GM12874 (cell line): ENCODE measurements at regions not wholly inside any gene's neighbourhood (a gene's known extent, or its start where the extent isn't known, plus 50 kb on each side); places are given as distances from the start of the nearest gene placed in this dataset.

Experiments
- CTCF ChIP-seq: IDR thresholded peaks from 2 replicates; pipeline ENCODE4 v1.5.1; 2011; ENCODE audit warnings: low read depth, mild to moderate bottlenecking, control low read depth, low read length, moderate library complexity; ENCODE audit not compliant: insufficient read depth

DNA sequence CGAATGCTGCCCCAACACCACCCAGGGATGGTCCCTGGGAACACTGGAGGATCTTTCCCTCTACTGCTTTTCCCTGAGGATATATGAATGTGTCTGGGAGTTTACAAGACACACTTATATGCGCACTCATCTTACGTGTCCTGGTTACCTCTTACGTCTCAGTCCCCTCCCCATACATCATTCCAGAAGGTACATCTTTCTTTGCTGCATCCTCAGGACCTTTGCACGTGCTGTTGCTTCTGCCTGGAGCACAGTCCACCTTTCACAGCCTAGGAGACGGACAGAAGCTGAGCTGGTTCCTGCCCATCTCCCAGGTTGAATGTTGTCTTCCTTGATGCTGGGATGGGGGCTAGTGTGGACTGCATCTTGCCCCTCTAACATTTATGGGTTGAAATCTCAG lies 153.0 kb upstream of the FOXF1 start:
- TF ChIP-seq CTCF = no peak

DNA sequence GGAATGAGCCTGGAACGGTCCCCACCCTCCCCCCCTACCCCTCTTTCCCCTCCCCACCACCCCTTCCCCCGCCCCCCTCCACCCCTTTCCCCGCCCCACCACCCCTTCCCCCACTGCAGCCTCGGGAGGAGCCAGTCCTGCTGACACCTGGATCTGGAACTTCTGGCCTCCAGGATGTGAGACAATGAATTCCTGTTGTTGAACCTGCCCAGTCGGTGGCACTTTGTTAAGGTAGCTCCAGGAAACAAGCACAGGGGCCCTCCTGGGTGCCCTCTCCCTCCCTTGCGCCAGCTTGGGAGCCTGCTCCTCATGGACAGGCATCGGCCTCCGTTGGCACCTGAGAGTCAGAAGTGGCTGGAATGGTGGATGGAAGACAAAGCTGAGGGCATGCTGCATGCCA lies 152.4 kb upstream of the FOXF1 start:
- no peak for TF ChIP-seq CTCF

DNA sequence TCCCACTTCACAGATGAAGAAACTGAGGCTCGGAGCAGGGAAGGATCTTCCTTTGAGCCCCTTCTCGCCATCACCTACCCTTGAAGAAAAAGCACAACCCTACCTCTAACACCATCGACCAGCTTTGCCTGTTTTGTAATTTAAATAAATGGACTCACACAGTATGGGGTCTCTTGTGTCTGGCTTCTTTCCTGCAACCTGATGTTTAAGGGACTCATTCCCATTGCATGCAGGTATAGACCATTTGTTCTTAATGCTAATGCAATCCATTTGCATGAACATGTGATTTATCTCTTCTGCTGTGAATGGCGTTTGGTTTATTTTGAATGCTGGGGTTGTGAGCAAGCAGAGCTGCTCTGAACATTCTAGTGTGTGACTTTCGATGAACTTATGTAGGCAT lies 150.8 kb upstream of the FOXF1 start:
- no peak for TF ChIP-seq CTCF

DNA sequence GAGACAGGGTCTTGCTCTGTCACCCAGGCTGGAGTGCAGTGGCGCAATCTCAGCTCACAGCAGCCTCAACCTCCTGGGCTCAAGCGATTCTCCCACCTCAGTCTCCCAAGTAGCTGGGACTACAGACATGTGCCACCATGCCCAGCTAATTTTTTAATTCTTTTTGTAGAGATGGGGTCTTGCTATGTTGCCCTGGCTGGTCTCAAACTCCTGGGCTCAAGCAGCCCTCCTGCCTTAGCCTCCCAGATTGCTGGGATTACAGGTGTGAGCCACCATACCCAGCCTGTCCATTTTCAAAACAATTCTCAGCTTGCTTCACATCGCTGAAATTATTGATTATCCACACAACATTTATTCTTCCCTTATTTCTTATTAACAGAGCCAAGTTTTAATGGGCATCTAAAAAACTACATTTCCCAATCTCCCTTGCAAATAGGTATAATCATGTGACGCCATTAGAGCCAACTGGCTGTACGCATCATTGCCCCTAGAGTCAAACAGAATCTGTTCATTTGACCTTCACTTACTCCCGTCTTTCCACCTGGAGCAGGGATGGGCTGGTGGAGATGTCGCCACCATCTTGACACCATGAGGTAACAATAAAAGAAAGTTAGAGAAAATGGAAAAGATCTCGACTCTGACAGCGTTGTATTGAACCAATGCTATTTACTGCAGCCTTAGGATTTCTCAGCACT lies 148.0 kb upstream of the FOXF1 start:
- TF ChIP-seq CTCF = no peak

DNA sequence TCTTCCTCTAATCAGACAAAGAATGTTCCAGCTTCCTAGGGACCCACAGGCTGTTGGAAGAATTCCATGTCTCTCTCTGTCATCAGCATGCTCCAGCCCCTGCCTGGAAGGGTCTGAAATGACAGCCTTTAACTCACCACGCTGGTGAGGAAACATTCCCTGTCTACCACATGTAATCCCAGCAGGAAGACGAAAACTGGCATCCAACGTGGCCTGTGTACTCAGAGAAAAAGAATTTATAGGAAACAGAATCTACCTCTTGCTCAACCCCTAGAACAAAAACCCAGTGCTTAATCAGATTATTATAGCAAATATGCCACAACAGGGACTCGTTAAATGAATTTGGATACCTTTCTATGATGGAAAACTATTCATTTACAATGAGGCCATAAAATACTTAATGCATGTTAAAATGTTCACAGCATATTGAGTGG lies 147.3 kb upstream of the FOXF1 start:
- TF ChIP-seq CTCF = no peak

DNA sequence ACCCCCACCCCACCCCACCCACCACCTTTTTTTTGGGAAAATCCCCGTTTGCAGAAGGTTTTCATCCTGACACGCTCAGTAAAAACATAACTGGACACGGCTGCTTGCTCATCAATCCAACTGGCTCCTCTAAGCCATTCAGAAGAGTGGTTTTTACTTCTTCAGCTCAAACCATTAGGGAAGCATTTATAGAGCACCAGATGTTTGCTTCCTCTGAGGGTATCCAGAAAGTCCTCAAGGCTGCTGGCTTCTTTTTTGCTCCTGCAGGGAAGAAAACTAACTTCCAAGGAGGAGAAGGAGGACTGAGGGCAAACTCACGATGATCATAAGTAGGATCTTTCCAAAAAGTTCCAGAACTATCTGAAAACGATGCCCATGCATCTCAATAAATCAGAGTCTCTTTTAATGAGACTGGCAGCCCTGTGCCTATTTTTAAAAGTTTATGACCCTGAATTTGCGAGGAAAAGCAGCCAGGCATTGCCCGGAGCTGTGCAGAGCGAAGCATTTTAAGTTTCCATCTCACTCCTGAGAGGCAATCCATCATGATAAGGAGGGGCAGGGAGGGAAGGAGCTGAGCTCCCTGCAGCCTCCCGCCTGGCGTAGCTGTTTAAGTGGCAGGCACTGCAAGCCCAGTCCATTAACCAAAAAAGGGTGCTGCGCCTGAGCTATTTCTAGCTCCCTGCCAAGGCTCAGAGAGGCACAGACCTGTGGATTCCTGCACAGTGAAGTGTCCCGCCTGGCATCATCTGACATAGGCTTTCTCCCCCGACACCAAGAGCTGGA lies 146.3 kb upstream of the FOXF1 start:
- TF ChIP-seq CTCF = no peak

- no peak for TF ChIP-seq CTCF
Measured at GRCh38 chr16:86364653-86365380, 145.5 kb upstream of the FOXF1 start.
